ENCODE measurements at regions not wholly inside any gene's neighbourhood (a gene's known extent, or its start where the extent isn't known, plus 50 kb on each side); places are given as distances from the start of the nearest gene placed in this dataset.

- TF ChIP-seq CTCF (IDR thresholded peaks at IDR 0.05; ENCODE audit: extremely low read depth in 1 of 2, insufficient read depth in 1 of 2, low read depth in 1 of 2, low read length in 2 of 2): no peak
- TF ChIP-seq POLR2AphosphoS5 (IDR thresholded peaks at IDR 0.05; ENCODE audit: insufficient read depth, low read depth, low read length): no peak
- no peak for TF ChIP-seq POLR2A (IDR thresholded peaks at IDR 0.05; ENCODE audit: low read depth, low read length)
- TF ChIP-seq EZH2 (IDR thresholded peaks at IDR 0.05; ENCODE audit: borderline replicate concordance, low read depth, low read length, severe bottlenecking): no peak
- no peak for TF ChIP-seq GATA2 (IDR thresholded peaks at IDR 0.05; ENCODE audit: insufficient read depth, insufficient read length, low read depth, low read length)
- TF ChIP-seq MYC (IDR thresholded peaks at IDR 0.05; ENCODE audit: low read depth, low read length): no peak
Measured at GRCh38 chr2:196415384-196415783, 224.1 kb upstream of the CCDC150 start.

Data from endothelial cell of umbilical vein (primary cell).